HG03354 (cell line): ENCODE measurements at regions not wholly inside any gene's neighbourhood (a gene's known extent, or its start where the extent isn't known, plus 50 kb on each side); places are given as distances from the start of the nearest gene placed in this dataset.
"Not testable (repeated sequence)": the region's sequence is repeated elsewhere in the genome, so short reads cannot be mapped to it uniquely, and the experiment has no call there.

Source experiments
- ATAC-seq: cut with Tn5 transposase; IDR thresholded peaks from one replicate; pipeline ENCODE4 v1.9.1; 2021; ENCODE audit warnings: mild to moderate bottlenecking; ENCODE audit not compliant: unreplicated experiment, poor library complexity, severe bottlenecking

DNA sequence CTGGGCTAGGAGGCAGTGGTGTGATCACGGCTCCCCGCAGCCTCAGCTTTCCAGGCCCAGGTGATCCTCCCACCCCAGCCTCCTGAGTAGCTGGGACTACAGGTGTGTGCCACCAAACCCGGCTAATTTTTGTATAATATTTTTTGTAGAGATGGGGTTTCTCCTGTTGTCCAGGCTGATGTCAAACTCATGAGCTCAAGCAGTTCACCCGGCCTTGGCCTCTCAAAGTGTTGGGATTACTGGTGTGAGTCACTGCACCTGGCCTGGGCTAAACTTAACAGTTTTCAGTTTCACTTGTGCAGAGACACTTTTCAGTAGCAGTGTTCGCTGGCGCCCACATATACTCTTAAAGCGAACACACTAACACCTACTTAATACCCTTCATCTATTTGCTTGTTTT lies 205.6 kb upstream of the ZNF608 start:
- peak; percentile 94 for ATAC-seq

DNA sequence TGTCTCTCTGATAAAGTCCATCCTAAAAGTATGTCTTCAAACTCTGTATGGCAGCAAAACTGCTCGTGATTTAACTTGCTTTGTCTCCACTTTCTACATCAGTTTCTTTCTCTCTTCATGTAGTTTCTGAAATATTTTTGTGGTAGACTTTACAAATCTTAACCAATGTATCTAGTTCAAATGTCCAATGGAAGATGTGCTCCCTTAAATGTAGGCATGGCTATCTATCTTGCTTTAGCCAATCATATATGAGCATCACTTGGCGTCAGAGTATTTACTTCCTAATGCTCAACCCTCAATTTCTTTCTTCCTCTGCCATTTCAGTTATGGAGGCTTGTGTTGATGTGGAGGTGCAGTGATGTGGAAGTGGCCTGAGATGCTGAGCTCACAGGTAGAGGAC lies 206.1 kb upstream of the ZNF608 start:
- ATAC-seq = peak; percentile 71

DNA sequence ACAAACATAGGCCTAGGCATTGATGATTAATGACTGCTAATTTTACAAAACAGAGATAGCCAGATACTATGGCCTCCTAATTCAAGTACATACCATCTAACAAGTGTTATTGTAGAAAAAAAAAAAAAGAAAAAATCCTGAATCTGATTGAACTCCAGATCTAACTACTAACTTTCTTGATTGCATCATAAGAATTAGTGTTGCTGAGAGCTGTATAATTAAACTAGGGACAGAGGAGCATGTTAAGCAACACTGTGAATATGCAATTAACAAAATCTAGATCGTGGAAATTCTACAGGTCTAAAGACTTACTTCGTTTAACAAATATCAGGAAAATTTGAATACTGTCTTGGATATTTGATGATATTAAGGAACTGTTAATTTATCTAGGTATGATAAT lies 208.3 kb upstream of the ZNF608 start:
- ATAC-seq = no peak

DNA sequence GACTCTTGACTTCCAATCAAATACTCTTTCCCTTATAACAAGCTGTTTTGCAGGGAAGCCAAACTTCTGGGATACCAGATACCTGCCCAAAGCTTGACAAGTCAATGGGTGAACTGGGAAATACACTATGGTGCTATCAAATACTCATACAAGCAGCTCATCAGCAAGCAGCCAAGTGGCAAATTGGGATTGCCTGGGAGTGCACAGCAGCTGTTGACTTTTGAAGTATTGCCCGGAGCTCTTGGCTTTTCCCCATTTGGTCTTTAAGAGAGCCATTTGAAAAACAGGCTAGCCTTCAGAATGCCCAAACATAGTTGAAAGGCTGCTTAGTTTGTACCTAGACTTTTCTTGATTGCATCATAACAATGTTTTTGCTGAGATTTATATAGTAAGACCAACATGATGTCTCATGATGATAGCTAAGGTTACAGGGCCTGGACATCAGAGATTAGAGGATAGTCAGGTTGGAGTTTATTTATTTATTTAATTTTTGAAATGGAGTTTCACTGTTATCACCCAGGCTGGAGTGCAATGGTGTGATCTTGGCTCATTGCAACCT lies 210.1 kb upstream of the ZNF608 start:
- ATAC-seq = no peak

DNA sequence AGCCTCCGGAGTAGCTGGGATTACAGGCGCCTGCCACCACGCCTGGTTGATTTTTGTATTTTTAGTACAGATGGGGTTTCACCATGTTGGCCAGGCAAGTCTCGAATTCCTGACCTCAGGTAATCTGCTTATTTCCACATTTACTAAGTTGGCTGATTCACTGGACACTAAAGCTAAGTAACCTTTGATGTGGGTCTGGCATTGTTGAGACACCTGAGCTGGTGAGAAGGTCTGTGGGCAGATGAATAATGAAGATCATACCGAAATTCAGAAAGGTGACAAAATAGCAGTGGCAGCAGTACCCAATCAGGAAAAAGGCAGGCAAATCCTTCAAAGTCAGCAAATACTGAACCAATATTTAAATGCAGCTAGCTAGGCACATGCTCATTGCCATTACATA lies 210.6 kb upstream of the ZNF608 start:
- no peak for ATAC-seq

DNA sequence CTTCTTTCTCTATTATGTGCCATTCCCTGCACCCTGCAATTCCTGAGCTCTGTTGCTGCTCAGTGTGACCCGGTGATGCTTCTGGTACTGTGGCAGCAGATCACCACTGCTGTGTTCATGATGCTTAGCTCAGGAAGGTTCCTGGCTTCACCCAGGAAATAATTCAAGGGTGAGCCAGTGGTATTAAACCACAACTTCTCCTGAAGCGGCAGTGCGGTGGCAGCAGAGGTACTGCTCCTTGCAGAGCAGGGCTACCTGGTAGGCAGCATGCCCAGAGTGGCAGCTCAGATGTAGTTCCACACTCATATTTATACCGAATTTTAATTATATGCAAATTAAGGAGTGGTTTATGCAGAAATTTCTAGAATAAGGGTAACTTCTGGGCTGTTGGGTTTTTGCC lies 213.8 kb upstream of the ZNF608 start:
- no peak for ATAC-seq

DNA sequence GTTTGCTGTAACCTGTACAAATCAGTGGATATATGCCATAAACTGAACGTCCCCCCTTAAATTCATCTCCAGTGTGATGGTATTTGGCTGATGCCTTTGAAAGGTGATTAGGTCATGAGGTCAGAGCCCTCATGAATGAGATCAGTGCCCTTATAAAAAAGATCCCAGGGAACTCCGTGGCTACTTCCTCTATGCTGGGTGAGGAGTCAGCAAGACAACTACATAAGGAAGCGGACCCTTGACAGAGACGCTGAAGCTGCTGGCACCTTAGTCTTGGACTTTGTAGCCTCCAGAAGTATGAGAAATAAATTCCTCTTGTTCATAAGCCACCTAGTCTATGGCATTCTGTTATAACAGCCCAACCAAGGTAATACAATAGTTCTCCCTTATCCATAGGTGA lies 215.1 kb upstream of the ZNF608 start:
- ATAC-seq = no peak

DNA sequence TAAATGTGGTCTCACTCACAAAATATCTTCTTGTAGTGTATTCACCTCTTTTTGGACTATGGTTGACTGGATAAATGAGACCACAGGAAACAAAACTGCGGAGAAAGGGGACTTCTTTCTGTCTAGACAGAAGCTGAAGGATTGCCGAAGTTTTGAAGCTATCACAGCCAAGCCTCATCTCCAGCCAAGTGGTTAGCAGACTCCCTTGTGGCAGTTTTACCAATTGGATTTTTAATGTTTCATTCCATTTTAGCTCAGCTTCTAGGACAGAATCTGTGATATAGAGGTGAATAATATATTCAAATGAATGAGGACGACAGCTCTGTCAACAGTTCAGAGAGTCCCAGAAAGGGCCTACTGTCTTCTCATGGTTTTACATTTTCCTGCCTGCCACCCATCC lies 215.7 kb upstream of the ZNF608 start:
- no peak for ATAC-seq

DNA sequence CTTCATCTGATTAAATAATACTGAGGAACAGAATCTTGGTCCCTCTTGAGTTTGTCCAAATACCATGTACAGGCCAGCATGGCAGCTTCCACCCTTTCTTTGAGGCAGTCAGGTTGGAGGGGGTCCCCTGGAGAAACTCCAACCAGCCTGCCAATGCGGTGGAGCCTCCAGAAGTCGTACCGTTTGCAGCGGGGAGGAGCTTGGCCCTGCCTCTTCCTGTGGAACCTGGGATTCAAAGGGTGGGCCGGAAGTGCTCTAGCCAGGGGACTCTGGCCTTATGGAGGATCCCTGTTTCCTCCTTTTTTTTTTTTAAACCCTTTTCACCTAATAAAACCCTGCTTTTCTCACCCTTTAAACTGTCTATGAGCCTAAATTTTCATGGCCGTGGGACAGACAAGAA lies 216.3 kb upstream of the ZNF608 start:
- no peak for ATAC-seq

DNA sequence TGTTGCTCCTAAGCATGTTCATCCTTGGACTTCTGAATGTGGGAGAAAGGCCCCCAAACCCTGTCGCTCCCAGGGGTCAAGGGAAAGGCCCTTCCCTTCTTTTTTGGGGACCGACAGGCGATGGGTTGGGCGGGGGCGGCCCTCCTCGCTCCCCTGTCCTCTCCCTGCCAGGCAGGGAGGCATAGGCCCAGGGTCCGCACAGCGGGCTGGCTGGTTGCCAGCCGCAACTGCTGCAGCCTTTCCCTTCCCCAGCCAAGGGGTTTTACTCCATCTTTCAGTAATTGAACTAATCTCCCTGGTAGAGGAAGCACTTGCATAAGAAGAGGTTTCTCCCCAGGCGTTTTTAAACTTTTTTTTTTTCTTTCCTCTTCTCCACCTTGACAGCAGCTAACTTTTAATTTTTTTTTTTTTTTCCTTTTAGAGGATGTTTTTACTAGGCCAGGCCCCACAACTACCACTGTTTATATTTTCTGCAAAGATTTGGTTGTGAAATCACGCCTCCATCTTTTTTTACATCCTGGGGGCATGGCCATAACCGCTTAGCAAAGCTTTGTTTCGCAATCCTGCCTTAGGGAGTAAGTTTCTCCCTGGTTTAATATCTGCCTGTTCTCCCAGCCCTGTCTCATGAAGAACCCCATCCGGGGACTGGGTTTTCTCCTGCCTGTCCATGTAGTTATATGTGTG lies 216.9 kb upstream of the ZNF608 start:
- no peak for ATAC-seq

DNA sequence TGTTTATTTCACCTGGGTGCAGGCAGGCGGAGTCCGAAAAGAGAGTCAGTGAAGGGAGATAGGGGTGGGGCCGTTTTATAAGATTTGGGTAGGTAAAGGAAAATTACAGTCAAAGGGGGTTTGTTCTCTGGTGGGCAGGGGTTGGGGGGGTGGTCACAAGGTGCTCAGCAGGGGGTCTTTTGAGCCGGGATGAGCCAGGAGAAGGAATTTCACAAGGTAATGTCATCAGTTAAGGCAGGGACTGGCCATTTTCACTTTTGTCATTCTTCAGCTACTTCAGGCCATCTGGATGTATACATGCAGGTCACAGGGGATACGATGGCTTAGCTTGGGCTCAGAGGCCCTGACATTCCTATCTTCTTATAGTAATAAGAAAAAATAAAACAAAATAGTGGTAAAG lies 220.3 kb upstream of the ZNF608 start:
- ATAC-seq = not testable (repeated sequence)

DNA sequence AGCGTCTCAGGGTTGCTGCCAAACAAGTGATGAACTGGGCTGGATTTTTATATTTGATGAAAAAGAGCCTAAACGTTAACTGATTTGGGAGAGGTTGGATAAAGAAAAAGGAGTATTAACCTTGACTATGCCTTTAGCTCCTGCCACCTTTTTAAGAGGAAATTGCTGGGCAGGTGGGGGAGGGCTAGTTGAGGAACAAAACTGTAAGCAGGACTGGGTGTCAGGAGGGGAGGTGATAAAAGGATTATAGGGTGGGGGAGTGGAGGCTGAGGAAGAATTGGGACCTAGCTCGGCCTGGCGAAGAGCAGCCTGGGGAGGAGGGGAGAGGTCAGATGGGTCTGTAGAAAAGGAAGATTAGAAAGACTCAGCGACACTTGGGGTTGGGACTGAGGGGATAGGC lies 223.9 kb upstream of the ZNF608 start:
- ATAC-seq = not testable (repeated sequence)

DNA sequence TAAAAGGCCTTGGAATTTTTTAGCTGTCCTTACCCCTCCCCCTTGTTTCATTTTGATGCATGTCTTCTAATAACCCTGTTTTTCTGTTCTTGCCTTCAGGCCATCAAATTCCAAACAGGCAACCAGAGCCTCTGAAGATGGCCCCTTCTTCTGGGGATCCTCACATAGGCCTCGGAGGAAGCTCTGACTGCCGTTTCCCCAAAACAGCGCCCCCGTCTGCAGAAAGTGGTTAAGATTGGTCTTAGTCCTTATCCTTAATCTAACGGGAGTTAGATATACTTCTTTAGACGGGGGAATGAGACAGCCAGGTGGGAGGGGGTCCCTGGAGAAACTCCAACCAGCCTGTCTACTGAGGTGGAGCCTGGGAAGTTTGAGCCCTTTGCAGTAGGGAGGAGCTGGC lies 226.3 kb upstream of the ZNF608 start:
- no peak for ATAC-seq

DNA sequence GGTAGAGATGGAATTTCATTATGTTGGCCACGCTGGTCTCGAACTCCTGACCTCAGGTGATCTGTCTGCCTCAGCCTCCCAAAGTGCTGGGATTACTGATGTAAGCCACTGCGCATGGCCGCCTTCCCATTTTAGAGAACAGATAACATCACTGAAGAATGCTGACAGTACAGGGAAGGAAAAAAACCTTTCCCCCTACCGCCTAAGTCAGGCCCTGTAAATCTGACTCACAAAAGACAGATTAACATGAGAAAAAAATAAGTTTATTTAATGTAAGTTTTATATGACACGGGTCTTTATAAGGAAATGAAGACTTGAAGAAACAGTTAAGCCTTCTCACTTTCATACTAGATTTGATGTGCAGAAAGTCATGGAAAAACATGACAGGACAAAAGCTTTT lies 227.2 kb upstream of the ZNF608 start:
- ATAC-seq = no peak

DNA sequence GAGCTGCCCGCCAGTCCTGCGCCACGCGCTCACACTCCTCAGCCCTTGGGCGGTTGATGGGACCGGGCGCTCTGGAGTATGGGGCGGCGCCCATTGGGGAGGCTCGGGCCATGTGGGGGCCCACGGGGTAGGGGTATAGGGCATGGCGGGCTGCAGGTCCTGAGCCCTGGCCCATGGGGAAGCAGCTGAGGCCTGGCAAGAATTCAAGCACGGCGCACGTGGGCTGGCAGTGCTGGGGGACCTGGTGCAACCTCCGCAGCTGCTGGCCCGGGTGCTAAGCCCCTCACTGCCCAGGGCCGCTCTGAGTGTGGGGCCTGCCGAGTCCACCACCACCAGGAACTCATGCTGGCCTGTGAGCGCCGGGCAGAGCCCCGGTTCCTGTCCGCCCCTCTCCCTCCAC lies 229.6 kb upstream of the ZNF608 start:
- no peak for ATAC-seq

DNA sequence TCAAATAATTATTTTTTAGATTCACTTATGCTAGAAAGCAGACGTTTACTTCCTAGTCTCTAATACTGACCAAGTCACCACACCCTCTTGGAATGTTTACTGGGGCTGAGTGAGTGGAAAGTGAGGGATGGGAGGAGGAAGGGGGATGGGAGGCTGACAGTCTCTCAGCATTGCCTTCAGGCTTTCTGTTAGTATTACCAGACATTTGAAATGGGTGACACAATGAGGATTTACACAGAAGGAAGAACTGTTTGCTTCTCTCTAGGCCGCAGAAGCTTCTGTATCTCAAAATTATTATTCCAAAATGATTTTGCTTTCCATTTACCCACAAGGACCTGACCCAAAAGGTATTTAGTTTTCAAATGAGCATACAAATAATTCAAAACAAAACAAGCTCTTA lies 232.8 kb upstream of the ZNF608 start:
- no peak for ATAC-seq

DNA sequence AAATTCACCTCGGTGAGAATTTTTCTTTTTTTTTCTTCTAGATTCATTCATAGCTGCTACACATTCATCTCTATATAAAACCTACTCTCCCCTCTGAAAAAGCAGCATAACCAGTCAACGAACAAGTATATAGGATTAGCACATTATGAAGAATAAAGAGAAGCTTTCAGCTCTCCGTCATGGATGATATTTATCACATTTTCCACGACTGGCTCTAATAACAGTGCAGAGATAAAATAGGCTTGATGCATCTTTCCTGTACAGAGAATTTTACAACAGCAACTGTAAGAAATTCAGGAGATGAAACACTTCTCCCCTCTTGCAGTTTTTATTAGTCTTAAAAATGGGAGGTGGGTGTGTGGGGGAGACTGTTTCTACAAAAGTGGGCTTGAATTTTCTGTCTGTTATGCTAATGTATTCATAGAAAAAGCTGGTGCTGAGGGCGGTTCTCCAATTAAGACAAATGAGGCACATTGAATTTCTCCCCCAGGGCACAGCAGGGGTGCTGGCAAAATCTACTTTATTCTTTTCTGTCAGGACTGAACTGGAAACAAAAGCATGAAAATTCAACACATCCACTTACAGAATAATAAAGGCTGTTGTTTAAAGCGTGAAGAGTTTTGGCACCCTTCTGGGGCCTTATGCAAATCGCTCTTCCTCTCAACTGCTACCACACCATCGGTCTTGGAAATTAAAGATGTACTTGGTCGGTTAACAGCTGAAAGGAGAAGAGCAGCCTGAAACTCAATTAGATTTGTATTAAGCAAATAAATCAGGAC lies 233.9 kb upstream of the ZNF608 start:
- peak; percentile 95 for ATAC-seq

DNA sequence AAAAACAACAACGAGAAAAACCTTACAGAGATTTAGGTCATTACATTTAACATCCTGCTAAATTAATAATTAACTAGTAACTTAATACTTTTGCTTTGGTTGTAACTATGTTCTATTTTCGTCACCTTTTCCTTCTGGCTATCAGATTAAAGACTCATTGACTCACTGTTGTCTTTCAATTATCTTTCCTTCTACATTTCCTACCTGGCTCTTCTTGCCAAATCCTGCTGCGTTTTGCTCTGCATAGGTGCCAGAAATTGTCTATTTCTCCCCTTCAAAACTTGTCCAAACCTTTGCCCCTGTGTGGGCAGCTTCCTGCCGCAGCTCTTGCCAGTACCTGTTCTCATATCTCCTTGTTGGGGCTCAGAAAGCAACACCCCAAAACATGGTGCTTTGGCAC lies 235.5 kb upstream of the ZNF608 start:
- ATAC-seq = no peak

DNA sequence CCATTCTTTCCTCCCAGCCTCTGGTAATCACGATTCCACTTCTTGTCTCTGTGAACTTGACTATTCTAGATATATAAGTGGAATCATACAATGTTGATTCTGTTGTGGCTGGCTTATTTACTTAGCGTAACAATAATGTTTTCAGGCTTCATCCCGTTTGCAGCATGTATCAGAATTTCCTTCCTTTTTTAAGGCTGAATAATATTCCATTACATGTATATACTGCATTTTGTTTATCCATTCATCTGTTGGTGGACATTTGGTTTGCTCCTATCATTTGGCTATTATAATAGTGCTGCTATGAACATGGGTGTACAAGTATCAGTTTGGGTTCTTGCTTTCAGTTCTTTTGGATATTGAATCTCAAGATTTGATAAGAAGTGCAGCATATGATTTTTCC lies 239.7 kb upstream of the ZNF608 start:
- no peak for ATAC-seq

DNA sequence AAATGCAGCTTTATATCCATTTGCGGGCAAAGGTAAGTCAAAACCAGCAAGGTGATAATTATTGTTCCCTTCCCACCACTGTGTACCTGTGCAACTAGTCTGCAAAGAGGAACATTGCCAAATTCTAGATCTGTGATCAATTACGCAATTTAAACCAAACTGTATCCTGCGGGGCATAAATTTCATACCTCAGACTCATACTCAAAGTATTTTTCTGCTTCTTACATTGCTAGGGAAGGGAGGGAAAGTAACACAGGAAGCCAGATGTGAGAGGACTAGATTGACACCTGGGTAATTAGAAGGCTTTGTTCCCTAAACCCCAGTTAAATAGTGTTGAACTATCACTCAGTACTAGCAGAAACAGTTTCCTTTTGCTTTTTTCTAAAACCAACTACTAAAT lies 240.2 kb upstream of the ZNF608 start:
- ATAC-seq = no peak

DNA sequence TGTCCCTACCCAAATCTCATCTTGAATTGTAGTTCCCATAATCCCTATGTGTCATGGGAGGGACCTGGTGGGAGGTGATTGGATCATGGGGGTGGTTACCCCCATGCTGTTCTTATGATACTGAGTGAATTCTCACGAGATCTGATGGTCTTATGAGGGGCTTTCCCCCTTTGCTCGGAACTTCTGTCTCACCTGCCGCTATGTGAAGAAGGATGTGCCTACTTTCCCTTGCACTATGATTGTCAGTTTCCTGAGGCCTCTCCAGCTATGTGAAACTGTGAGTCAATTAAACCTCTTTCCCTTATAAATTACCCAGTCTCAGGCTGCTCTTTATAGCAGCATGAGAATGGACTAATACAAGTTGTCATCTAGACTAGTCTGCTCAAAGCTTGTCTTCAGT lies 241.3 kb upstream of the ZNF608 start:
- not testable (repeated sequence) for ATAC-seq
